GM19238 (cell line): ENCODE measurements at regions not wholly inside any gene's neighbourhood (a gene's known extent, or its start where the extent isn't known, plus 50 kb on each side); places are given as distances from the start of the nearest gene placed in this dataset.
"Not testable (repeated sequence)": the region's sequence is repeated elsewhere in the genome, so short reads cannot be mapped to it uniquely, and the experiment has no call there.

Experiments
- DNase-seq: peaks from one replicate; pipeline ENCODE4 v3.0.0; 2011; ENCODE audit warnings: low spot score; ENCODE audit not compliant: insufficient read length

DNA sequence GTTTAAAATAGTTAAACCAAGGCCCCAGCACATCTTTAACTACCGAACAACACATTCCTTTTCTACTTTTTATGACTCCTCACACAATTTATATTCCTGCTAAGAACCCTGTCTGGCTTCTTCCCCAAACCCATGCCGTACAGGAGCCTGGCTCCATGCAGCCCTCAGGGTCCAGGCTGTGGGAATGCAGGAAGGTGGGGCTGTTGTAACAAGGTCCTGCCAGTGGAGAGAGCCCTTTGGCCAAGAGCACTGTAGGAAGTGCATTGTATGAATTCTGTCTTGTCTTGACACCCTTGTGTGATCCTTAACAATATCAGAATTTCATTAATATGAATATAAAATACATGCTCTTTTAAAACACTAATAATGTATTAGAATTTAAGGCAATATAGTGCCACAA lies 563.8 kb downstream of the TBL1XR1 start:
- DNase-seq: no peak

DNA sequence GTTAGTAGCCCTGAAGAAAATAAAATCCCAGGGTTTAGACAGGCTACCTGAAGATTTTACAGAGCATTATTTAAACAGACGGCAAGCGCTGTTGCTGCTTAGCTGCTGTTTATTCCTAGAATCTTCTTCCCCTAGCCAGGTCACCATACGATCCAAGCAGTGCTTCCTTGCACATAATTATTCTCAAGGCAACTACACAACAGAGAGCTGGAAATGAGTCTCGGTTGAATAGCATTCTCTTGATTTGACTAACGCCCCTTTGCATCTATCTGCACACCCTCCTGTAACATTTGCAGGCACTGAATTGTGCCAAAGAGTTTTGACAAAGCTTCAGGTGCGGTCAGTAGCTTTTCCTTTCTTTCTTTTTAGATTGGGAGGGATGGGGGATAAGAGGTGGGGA lies 564.4 kb downstream of the TBL1XR1 start:
- DNase-seq: no peak

DNA sequence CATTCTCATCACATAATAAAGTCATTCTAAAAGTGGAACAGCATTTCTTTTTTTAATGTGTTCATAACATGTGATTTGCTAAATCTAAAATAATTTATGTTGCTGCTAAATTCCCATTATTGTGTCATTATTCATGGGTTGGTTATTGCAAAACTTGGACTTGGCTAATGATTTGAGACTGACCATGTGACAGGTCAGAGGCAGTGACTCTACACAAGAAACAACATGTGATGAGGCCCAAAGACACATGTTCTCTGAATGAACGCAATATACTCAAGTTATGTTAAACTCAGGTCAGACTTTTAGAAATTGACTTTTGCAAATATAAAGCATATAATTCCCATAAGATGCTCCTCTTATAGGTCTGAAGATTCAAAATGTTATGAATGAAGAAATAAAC lies 566.1 kb downstream of the TBL1XR1 start:
- no peak for DNase-seq

DNA sequence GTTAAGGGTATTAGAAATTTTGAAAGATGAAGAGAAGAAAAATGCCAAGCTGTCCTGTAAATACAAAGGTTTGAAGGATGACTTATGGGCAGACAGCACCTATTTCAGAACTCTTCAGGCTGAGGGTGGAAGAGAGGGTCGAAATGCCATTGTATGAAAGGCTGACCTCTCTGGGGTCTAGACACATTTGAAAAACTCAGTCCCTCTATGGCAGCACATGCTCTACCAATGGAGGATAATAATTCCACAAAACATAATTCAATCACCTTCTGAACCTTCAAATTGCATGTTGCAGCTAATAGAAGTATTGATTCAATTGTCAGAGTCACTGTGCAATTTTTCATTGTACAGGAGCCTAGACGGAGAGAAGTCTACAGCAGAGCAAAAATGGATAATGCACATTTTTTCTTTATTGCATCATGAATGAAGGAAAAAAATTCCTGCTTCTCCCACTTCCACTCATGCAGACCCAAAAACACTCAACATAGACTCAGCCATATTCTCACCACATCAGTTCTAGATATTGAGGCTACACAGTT lies 569.1 kb downstream of the TBL1XR1 start:
- no peak for DNase-seq

DNA sequence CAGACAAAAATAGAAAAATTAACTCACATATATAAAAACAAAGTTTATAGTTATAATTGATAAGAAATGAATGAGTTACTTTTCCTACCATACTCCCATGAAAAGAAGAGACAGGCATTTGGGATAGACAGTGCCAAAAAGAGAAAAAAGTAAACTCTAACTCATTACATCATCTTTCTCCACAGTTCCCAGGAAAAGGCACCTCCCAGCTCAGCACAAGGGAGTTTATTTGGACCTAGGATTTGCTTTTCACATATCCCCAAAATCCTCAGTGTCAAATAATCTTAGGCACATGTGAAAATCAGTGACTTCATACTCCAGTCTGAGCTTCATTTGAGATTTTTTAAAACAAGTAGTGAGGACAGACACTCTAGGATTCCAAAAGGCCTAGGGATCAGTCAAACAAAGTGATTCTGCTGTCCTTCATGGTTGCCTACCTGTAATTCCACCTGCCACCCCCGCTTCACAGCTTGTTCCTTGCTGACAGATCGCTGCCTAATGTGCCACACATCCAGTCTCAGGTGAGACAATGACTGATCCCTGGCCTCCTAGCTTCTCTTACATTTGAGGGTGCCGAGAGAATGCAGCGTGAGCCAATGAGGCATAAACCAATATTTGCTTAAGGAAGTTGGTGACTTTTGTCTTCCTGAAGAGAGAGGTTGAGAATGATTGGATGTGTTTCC lies 573.7 kb downstream of the TBL1XR1 start:
- no peak for DNase-seq

DNA sequence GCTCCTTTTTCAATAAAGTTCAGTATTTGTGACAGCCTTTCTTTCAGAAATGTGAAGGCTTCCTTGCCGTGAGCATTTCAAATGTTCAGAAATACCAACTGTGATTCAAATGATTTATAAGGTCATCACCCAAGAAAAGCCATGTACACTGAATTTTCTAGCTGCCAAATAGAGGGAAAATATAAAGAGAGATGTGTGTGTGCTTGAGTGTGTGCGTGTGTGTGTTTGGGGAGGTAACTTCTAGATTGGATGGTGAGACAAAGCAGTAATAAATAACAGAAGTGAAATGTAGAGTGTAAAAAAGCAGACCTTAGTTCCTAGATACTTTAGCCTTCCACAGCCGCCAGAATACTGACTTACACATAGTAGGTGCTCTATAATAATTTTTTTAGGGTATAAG lies 577.4 kb downstream of the TBL1XR1 start:
- no peak for DNase-seq

DNA sequence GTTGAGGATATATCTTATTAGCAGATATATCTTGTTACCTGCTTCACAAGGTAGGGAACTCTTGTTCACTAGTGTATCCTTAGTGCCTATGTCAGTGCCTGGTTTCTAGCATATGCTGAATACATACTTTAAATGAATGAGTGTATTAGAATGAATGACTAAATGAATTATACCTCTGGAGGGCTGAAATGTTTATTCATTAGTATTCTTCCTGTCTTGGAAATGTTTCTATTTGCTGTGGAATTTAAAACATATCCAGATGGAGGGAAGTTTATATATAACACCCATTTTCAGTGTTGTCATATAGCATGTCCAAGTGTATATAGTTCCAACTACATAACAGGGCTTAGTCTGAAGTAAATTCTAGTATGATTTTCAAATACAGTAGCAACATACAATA lies 581.5 kb downstream of the TBL1XR1 start:
- no peak for DNase-seq

DNA sequence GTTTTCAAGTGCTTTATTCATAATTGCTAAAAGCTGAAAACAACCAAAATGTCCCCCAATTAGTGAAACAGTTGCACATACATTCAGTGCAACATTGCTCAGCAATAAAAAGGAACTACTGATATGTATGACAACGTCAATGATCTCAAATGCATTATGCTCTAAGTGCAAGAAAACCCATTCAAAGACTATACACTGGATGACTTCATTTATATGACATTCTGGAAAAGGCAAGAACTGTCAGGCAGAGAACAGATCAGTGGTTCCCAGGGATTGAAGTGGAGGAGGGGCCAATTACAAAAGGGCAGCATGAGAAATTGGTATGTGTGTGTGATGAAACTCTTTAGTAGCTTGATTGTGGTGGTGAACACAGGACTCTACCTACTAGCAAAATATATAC lies 585.6 kb downstream of the TBL1XR1 start:
- no peak for DNase-seq

DNA sequence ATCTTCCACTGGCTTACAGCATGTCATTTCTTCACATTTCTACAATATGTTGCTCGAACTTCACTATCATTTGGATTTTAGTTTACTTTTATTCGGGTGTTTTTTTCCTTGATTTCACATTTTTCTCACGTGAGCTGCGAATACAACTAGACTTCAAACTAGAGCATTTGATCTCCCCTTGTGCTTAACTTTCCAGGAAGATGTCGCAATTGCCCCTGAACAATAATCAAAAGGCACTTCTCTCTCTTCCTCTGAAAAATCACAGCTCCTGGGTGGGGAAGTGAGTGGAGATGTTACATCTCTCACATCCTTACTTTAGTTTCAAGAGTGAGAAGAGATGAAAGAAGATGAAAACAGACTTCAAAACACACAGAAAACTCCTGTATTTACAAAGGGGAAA lies 587.9 kb downstream of the TBL1XR1 start:
- DNase-seq: no peak

DNA sequence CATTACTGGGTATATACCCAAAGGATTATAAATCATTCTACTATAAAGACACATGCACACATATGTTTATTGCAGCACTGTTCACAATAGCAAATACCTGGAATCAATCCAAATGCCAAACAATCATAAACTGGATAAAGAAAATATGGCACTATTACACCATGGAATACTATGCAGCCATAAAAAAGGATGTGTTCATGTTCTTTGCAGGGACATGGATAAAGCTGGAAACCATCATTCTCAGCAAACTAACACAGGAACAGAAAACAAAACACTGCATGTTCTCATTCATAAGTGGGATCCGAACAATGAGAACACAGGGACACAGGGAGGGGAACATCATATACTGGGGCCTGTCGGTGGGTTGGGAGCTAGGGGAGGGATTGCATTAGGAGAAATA lies 591.7 kb downstream of the TBL1XR1 start:
- DNase-seq: not testable (repeated sequence)

DNA sequence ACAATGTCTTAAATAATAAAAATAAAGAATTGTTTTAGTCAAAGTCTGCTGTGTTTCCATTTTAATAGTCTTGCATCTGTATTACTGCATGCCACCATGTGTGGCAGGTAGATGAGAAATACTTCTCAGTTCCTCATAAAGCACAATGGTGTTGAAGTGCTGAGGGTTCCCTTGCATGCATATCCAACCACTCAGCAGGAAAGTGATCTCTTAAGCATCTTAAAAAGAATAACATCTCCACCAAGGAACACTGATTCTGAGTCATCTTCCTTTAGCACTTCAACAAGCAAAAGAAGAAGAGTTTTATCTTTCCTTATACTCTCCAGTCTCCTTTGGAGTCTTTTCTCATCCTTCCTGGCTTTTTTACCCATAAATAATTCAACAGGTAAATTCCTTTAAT lies 602.0 kb downstream of the TBL1XR1 start:
- DNase-seq: no peak

DNA sequence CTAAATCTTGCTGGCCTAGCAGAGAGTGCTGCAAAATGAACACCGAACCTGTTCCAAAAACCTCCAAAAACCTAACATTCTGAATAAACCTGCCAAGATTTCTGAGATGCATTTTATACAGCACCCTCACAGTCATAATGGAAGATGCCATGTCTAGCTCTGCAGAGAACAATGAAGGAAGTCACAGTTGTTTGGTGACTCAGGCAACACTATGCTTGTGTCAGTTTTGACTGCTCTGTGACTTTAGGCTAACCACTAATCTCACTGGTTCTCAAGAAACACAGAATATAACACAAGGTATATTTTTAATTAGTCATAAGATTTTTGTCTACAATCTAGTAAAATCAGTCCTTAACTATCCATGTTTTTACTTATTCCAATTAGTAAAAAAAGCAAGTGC lies 606.6 kb downstream of the TBL1XR1 start:
- DNase-seq: no peak

DNA sequence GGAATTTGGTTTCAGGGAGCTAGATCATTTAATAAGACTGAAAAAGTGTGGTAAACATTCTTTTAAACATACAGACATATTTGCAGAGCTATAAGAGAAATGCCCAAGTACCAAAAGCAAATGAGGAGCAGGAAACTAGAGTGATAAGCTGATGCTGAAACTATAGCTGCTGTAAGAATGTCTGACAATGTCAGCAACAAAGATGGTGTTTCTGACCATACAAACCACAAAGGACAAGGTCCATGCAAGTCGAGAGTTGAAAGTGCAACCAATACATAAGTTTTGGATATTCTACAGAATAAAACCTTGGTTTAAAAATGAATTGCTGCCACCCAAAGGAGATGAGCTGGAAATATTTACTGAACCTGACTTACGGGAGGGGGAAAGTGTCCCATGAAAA lies 610.2 kb downstream of the TBL1XR1 start:
- DNase-seq: no peak

DNA sequence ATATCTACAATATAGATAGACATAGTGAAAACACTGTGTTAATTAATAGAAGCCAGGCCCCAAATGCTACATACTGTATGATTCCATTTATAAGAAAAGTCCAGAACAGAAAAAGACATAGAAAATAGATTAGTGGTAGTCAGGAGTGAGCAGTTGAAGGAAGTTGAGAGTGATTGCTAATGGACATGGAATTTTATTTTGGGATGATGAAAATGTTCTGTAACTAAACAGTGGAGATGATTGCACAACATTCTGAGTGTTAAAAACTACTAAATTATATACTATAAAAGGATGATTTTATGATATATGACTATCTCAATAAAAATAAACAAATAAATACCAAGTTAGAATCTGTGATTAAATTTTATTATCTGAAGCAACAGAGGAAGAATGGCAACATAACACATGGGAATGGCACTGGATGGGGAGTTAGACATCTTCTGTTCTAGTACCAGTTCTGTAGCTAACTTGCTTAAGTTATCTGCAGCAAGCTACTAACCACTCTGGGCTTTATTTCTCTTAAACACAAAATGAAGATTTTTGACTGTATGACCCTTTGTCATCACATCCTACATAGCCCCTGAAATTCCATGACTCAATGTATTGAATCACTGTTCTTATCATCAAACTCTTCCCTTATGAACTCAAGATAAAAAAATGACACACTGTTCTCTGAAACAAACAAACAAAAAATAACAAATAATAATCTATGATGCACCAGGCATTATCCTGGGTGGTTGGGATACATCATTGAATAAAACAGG lies 612.7 kb downstream of the TBL1XR1 start:
- no peak for DNase-seq

DNA sequence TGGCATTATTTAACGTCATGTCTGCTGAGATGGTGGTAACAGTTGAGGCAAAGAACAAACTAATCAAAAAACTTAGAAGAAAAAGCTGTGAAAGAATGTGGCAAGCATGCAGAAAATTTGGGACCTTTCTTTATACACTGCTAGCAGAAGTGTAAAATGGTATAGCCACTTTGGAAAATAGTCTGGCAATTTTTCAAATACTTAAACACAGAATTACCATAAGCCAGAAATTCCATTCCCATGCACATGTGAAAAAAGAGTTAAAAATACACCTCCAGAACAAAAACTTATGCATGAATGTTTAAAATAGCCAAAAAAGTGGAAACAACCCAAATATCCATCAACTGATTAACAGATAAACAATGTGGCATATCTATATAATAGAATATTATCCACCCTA lies 613.3 kb downstream of the TBL1XR1 start:
- DNase-seq: no peak

DNA sequence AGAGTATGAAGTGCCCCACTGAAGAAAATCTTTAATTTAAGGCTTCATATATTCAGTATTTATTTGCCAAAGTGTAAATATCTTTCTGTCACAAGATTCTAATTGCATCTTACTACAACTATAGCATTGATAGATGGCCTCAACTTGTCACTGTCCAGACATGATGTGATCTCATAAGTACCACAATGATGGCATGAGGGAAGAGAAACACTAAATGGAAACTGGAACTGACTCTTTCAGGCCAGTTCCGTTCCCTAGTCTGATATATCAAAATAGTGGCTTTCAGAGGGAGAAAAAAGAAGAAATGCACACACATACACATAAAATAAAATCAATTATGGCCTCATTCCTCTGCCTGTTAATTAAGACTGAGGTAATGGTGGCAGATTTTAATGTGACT lies 615.7 kb downstream of the TBL1XR1 start:
- no peak for DNase-seq

DNA sequence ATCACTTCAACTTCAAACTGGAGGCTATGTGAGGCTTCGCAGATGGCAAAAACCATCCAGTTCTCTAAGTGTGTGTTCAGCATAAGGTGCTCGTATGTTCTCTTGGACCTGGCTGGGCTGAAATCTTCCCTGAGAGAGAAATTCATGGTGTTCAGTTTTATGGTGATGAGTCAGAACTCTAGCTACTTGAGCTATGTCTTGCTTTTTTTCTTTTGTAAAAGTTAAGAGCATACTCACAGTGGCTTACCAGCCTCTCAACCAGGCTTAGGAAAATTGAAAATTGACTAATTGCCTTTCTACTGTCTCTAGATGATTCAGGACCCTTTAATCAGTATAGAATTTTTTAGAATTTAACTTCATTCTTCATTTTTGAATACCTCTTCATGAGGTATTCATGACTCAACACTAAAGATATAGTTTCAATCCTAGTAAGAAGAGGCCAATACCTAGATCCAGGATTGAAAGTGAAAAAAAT lies 617.5 kb downstream of the TBL1XR1 start:
- no peak for DNase-seq

DNA sequence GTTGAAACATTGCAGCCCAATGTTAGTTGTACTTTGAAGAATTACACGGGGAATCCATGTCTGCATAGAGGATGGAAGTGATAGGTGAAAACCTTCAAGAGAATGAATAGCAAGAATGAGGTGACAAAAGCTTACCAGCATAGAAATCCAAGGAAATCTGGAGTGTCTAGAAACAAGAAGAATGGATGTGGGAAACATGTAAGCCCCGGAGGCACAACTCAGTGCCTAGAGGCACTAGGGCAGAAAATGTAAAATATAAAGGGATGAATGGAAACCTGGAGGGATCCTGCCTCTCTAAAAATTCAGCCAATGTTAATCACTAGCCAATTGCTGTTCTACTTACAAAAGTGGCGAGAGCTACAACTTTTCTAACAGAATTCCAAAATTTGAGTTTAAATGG lies 619.0 kb downstream of the TBL1XR1 start:
- DNase-seq: no peak

DNA sequence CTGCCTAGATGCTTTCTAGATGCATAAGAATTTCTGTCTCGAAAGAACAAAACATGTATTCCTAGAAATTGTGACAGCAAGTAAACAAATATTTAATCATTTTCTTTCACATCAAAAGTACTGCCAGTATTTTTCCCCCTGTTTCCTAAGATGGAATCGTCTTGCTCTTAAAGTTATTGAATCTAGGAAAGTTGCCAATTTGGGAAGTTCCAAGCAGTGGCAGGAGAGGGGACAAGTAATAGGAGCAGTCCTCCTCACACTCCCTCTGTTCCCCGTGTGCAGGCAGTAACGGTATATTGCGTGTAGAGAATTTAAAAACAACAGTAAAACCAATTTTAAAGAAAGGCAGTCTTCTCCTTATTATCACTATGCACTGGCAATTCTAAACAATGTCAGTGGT lies 619.8 kb downstream of the TBL1XR1 start:
- no peak for DNase-seq

DNA sequence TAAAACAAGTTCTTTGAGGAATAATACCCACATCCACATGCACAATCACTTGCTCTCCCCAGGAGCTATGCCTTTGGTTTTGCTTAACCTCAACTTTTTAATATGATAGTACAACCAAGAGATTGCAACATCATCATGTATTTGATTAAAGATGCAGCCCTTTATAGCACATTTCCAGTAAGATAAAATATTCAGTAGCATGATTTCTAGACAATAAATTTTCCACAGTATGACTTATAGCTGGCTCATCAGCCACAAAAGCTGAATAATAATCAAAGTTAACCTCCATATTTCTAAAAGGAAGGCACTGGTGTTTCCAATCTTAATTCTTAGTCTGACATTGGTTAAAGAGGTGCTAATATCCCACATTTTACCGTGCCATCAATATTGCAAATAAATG lies 622.5 kb downstream of the TBL1XR1 start:
- no peak for DNase-seq

DNA sequence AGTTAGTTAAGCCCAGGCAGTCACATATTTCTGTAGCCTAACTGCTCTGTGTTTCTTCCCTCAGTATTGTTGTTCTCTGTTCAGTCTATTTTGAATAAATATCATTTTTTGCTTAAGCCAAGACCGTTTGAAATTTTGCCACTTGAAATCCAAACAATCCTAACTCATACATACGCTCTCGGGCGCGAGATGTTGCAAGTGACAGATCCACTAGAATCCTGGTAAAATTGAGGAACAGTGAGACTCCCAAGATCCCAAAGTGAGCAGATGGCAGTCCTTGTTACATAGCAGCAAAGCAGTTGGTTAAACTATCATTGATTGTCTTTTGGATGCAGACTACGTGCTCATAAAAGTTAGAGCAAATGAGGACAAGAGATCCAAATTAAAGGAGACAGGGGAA lies 625.4 kb downstream of the TBL1XR1 start:
- no peak for DNase-seq

DNA sequence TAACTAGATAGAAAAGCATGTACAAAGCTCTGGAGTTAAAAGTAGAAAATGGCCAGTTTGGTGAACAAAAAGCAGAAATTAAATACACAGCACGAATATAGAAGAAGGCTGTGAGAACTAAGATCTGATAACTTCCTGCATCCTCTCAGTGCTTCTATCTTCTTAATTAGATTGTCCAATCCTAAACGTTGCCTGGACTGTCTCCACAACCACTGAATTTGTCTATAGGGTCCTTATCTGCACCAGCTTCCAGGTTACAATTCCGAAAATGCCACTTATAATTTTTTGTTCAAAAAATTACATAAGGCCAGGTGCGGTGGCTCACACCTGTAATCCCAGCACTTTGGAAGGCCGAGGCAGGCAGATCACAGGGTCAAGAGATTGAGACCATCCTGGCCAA lies 626.3 kb downstream of the TBL1XR1 start:
- no peak for DNase-seq

DNA sequence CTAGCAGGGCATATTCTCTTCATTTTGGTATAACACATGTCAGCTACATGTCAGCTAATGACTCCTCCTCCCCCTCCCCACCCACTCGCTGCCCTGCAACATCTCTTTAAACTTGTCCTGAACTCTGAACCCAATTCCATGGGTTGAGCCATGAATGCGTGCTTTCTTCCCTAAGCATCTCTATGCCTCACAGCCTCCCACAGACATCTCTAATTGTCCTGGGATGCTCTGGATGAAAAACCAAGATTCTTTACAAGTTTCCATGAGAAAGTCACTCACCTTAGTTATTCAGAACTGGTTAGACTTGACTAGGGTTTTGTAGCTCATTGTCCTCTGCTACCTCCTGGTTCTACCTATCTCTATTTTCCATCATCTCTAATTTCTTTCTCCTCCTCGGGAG lies 629.1 kb downstream of the TBL1XR1 start:
- no peak for DNase-seq
